Activated CD8-positive, alpha-beta memory T cell treated with anti-CD3 and anti-CD28 coated beads for 24 hours (primary cell): ENCODE measurements at regions not wholly inside any gene's neighbourhood (a gene's known extent, or its start where the extent isn't known, plus 50 kb on each side); places are given as distances from the start of the nearest gene placed in this dataset.

ENCODE experiments used
- DNase-seq: peaks from one replicate; pipeline ENCODE4 v3.0.0-alpha.2; 2020

GRCh38 chr1:56180520-56181190 is 398.7 kb downstream of the PLPP3 start:
- no peak for DNase-seq

- no peak for DNase-seq
These were observed 399.8 kb downstream of the PLPP3 start for GRCh38 chr1:56179543-56179942.

DNA sequence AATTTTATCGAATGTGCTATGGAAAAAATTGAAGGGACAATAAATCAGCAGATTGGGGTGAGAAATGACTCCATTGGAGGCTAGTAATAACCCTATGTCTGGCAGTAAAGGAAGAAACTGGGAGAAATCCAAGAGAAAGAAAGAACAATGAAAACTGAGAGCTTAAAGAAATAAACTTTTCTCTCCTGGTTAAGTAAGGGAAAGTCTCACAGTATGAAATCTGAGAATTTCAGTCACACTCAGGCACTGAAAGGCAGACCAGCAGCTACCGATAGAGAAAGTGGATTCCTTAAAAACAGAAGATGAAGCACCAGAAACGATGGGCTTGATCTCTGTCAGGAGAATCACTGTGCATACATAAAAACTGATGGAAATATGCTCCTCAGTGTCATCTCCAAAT is 404.2 kb downstream of the PLPP3 start:
- DNase-seq: no peak

GRCh38 chr1:56174176-56174885 is 405.0 kb downstream of the PLPP3 start:
- DNase-seq: no peak

GRCh38 chr1:56173736-56174135 is 405.6 kb downstream of the PLPP3 start:
- DNase-seq: no peak

- DNase-seq: no peak
These were observed 407.7 kb downstream of the PLPP3 start for GRCh38 chr1:56171670-56172069.

DNA sequence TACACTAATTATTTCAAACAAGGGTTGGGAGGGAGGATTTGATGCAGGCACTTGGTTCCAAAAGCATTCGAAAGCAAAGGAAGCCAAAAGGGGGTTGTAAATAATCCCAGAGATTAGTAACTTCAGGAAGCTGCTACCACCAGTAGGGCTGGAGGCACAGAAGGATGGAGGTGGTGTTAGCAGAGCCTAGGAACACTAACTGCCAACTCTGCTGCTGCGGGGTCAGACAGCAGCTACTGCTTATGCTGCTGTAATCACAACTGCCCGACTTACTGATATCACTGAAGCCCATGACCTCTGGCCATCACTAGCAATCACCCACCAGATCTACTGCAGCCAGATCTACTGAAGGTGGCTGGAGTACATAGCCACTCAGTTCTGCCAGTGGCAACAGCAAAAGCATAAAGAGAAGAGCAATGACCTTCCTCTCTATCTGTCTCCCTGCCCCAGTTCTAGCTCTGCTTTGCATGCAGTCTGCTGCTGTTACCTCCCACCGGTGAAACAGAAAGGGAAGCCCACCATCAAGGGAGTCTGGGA is 408.5 kb downstream of the PLPP3 start:
- no peak for DNase-seq

GRCh38 chr1:56169856-56170255 is 409.5 kb downstream of the PLPP3 start:
- no peak for DNase-seq

- DNase-seq: no peak
These were observed 411.2 kb downstream of the PLPP3 start for GRCh38 chr1:56168176-56168575.

DNA sequence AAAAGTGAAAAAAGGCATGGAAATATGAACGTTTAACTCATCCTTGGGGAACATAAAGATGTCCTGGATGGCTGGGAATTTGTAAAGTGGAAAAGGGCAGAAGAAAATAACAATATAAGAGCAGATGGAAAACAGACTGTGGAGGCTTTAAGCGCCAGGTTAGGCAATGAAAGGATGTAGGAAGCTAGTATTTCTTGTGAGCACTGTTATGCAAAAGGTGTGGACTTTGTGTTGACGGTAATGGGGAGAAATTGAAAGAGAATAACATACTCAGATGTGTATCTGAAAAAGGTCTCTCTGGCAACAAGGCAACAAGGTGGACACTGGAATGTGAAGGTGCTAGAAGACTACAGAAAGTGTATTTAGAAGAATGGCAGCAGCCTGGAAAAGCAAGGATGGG is 411.8 kb downstream of the PLPP3 start:
- no peak for DNase-seq

DNA sequence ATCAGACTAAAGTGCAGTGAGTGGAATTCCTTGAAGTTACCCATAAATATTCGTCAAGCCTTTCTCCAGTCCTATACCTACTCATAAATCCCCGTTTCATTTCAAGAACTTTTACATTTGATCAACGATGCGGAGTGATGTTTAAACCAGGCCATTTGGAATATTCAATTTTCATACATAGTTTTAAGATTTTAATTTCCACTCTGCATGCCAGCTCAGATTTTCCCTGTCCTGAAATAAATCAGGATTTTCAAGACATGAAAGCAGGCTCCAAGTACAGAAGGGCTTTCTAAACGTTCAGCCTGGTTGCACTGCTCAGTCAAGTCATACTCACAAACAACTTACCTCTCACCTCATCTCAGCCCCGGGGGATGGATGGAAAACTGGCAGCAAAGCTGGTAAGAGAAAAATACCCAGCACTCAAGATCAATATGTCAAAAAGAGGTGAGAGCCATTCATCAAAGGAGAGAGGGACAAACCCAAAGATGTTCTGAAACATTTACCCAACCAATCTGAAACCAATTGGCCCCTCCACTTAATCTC is 418.5 kb downstream of the PLPP3 start:
- no peak for DNase-seq

- no peak for DNase-seq
These were observed 422.1 kb downstream of the PLPP3 start for GRCh38 chr1:56156971-56157876.

GRCh38 chr1:56153276-56153675 is 426.1 kb downstream of the PLPP3 start:
- DNase-seq: no peak

GRCh38 chr1:56152635-56153034 is 426.7 kb downstream of the PLPP3 start:
- no peak for DNase-seq

- no peak for DNase-seq
These were observed 428.0 kb downstream of the PLPP3 start for GRCh38 chr1:56151402-56151801.

- DNase-seq: no peak
These were observed 428.7 kb downstream of the PLPP3 start for GRCh38 chr1:56150441-56151215.

GRCh38 chr1:56149761-56150160 is 429.6 kb downstream of the PLPP3 start:
- DNase-seq: no peak

DNA sequence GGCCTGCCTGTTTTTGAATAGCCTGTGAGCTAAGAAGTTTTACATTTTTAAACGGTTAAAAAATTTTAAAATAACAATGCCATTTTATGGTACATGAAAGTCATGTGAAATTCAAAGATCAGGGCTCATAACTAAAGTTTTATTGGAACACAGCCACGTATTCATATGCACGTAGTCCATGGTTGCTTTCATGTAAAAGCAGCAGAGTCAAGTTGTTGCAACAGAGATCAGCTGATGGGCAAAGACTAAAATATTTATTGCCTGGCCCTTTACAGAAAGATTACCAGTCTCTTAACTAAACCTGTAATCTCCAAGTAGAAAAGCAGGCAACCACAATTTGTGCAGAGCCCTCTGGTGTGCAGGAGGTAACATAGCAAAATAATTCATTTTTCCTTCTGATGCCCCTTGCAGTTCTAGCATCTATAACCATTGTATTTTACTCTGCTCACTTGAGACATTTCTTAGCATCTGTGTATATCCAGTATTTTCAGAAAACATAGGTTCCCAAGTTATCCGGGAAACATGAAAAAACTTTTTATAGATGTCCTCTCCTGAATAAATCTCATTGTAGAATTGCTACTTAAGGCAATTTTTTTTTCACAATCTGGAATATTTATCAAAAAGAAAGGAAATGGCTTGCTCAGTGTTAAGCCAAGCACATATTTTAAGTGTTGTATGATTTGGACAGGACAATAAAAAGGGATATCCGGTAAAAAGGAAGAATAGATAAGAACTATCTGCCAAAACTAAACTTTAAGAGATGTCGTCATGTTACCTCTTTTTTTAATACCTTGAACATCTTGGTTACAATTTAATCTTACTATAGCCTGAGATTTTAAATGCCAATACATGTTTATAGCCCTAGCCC is 430.8 kb downstream of the PLPP3 start:
- DNase-seq: no peak

GRCh38 chr1:56147459-56147858 is 431.9 kb downstream of the PLPP3 start:
- no peak for DNase-seq

DNA sequence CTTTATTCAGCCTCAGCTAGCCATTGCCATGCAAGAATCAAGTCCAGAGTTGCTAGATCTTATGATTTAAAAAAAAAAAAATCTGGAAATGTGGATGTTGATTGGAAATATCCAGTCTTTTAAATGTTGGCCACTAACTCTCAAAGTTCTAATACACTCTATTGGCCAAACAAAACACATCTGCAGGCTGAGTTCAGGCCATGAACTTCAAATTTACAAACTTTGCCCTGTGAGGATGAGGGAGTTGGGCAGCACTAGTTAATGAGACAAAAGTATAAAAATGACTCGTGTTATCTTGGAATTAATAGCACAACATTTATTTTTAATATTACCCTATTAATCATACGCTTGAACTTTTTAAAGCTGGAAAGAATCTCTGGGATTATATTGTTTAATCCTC is 432.3 kb downstream of the PLPP3 start:
- no peak for DNase-seq

- DNase-seq: no peak
These were observed 432.9 kb downstream of the PLPP3 start for GRCh38 chr1:56146449-56146848.
